ENCODE measurements at regions not wholly inside any gene's neighbourhood (a gene's known extent, or its start where the extent isn't known, plus 50 kb on each side); places are given as distances from the start of the nearest gene placed in this dataset.

GRCh38 chr13:91106565-91106964 lies 240.9 kb upstream of the MIR17HG start:
- DNase-seq (ENCODE audit: low read depth in 1 of 2, low spot score in 1 of 2) = no peak
- H3K27ac ChIP-seq (replicated peaks) = no peak overlapping the region
- H3K27me3 ChIP-seq (ENCODE audit: insufficient read depth, poor library complexity, severe bottlenecking) = no peaks in the 10 kb centered on the region
- no peak overlapping the region for H3K4me3 ChIP-seq (replicated peaks; ENCODE audit: insufficient read depth, low read length)
- TF ChIP-seq CTCF (IDR thresholded peaks at IDR 0.05; ENCODE audit: insufficient read depth, low read length) = no peak
- no peak for TF ChIP-seq REST (IDR thresholded peaks at IDR 0.05; ENCODE audit: insufficient replicate concordance, low read depth)
- TF ChIP-seq GABPA (IDR thresholded peaks at IDR 0.05; ENCODE audit: low read depth) = no peak
- TF ChIP-seq SPI1 (IDR thresholded peaks at IDR 0.05; ENCODE audit: borderline replicate concordance, low read depth) = no peak
- no peak for TF ChIP-seq POLR2AphosphoS5 (IDR thresholded peaks at IDR 0.05; ENCODE audit: low read depth)

- Histone ChIP-seq H3K27me3 (ENCODE audit: insufficient read depth, poor library complexity, severe bottlenecking) (no peaks in the 10 kb centered on the region), H3K27ac (replicated peaks) (no peak overlapping the region), H3K4me3 (replicated peaks; ENCODE audit: insufficient read depth, low read length) (no peak overlapping the region)
- DNase-seq (ENCODE audit: low read depth in 1 of 2, low spot score in 1 of 2) = no peak
- TF ChIP-seq SPI1 (IDR thresholded peaks at IDR 0.05; ENCODE audit: borderline replicate concordance, low read depth) (no peak), POLR2AphosphoS5 (IDR thresholded peaks at IDR 0.05; ENCODE audit: low read depth) (no peak), GABPA (IDR thresholded peaks at IDR 0.05; ENCODE audit: low read depth) (no peak), REST (IDR thresholded peaks at IDR 0.05; ENCODE audit: insufficient replicate concordance, low read depth) (no peak), CTCF (IDR thresholded peaks at IDR 0.05; ENCODE audit: insufficient read depth, low read length) (no peak)
Observed at GRCh38 chr13:91108315-91108714, 239.2 kb upstream of the MIR17HG start.

- TF ChIP-seq SPI1 (IDR thresholded peaks at IDR 0.05; ENCODE audit: borderline replicate concordance, low read depth) (no peak), GABPA (IDR thresholded peaks at IDR 0.05; ENCODE audit: low read depth) (no peak)
- DNase-seq (ENCODE audit: low read depth in 1 of 2, low spot score in 1 of 2) = no peak
- Histone ChIP-seq H3K27ac (replicated peaks) (no peak overlapping the region), H3K4me3 (replicated peaks; ENCODE audit: insufficient read depth, low read length) (no peak overlapping the region), H3K27me3 (ENCODE audit: insufficient read depth, poor library complexity, severe bottlenecking) (no peaks in the 10 kb centered on the region)
Observed at GRCh38 chr13:91111476-91112200, 235.8 kb upstream of the MIR17HG start.

GRCh38 chr13:91112201-91112923 lies 235.1 kb upstream of the MIR17HG start:
- no peak for DNase-seq (ENCODE audit: low read depth in 1 of 2, low spot score in 1 of 2)
- H3K27ac ChIP-seq (replicated peaks) = no peak overlapping the region
- TF ChIP-seq REST (IDR thresholded peaks at IDR 0.05; ENCODE audit: insufficient replicate concordance, low read depth) (no peak), SPI1 (IDR thresholded peaks at IDR 0.05; ENCODE audit: borderline replicate concordance, low read depth) (no peak)
- no peak overlapping the region for H3K4me3 ChIP-seq (replicated peaks; ENCODE audit: insufficient read depth, low read length)
- H3K27me3 ChIP-seq (ENCODE audit: insufficient read depth, poor library complexity, severe bottlenecking) = no peaks in the 10 kb centered on the region
